ENCODE measurements at regions not wholly inside any gene's neighbourhood (a gene's known extent, or its start where the extent isn't known, plus 50 kb on each side); places are given as distances from the start of the nearest gene placed in this dataset.

DNA sequence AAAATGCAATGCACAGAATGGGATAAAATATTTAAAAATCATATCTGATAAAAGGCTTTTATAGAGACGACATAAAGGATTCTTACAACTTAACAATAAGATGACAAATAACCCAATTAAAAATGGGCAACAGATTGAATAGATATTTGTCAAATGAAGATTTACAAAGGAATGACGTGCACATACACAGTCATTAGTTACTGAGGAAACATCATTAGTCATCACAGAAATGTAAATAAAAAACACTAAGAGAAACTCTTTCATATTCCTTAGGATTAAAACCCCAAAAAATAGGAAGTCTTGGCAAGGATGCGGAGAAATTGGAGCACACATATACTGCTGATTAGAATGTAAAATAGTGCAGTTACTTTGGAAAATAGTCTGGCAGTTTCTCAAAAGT, 1886.0 kb upstream of the CDH6 start:
- Histone ChIP-seq H3K27me3 (ENCODE audit: insufficient read depth) (no peaks in the 10 kb centered on the region), H3F3A (replicated peaks; ENCODE audit: insufficient read depth) (no peaks in the 10 kb centered on the region), H3K9me3 (no peaks in the 10 kb centered on the region), H2AFZ (ENCODE audit: low read depth) (no peak overlapping the region), H3K4me2 (no peak overlapping the region), H4K20me1 (ENCODE audit: insufficient read depth) (no peaks in the 10 kb centered on the region), H3K9me2 (no peaks in the 10 kb centered on the region), H3K4me1 (ENCODE audit: control insufficient read depth in 1 of 2, insufficient read depth in 2 of 2, low read depth in 1 of 2, low read length in 1 of 2) (no peaks in the 10 kb centered on the region), H3K9ac (no peak overlapping the region), H3K79me2 (ENCODE audit: insufficient read depth) (no peaks in the 10 kb centered on the region), H3K4me3 (ENCODE audit: low read depth in 2 of 2, low read length in 1 of 2) (no peak overlapping the region), H3K27ac (ENCODE audit: low read depth in 2 of 2, low read length in 1 of 2) (no peak overlapping the region), H3K36me3 (replicated peaks in 1 of 2; ENCODE audit: control insufficient read depth in 1 of 2, insufficient read depth in 2 of 2, low read length in 1 of 2) (no peaks in the 10 kb centered on the region)
- WGBS (ENCODE audit: low lambda C conversion rate): 14% methylated on average over 3 of the region's 3 CpGs
- TF ChIP-seq FOXM1 (IDR thresholded peaks at IDR 0.05; ENCODE audit: low read depth) (no peak), JUND (IDR thresholded peaks at IDR 0.05) (no peak), MXI1 (IDR thresholded peaks at IDR 0.05; ENCODE audit: low read depth, low read length) (no peak), SMC3 (IDR thresholded peaks at IDR 0.05; ENCODE audit: low read depth, low read length) (no peak), YY1 (IDR thresholded peaks at IDR 0.05; ENCODE audit: low read depth) (no peak), FOSL2 (IDR thresholded peaks at IDR 0.05; ENCODE audit: borderline replicate concordance, low read depth) (no peak)
- TF ChIP-seq, protein P1, sequence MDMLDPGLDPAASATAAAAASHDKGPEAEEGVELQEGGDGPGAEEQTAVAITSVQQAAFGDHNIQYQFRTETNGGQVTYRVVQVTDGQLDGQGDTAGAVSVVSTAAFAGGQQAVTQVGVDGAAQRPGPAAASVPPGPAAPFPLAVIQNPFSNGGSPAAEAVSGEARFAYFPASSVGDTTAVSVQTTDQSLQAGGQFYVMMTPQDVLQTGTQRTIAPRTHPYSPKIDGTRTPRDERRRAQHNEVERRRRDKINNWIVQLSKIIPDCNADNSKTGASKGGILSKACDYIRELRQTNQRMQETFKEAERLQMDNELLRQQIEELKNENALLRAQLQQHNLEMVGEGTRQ (IDR thresholded peaks at IDR 0.05; ENCODE audit: borderline replicate concordance, low read depth, low read length): no peak
- CTCF ChIA-PET: no interaction called here
- DNase-seq: no peak
- POLR2A ChIA-PET: no interaction called here

DNA sequence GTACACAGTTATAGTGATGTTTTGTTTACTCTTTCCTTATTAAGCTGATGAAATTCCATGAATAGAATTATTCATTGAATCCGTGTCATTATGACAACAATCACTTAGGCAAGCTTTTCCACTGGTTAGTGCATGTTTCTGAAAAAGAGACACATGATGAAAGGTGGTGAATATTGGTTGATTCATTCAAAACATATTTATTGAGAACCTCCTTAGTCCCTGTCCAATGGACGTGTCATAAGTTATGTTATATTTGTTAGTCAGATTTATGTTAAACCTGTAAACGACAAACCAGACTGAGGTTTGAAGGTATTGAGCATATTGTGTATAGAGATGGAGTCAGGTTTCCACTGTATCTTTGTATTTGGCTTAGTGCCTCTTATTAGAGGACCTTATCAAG, 1888.9 kb upstream of the CDH6 start:
- H3F3A ChIP-seq (replicated peaks; ENCODE audit: insufficient read depth): no peaks in the 10 kb centered on the region
- no peak overlapping the region for H3K9ac ChIP-seq
- TF ChIP-seq TEAD4 (IDR thresholded peaks at IDR 0.05; ENCODE audit: borderline replicate concordance, insufficient read depth): no peak
- no peak for TF ChIP-seq SIN3A (IDR thresholded peaks at IDR 0.05; ENCODE audit: borderline replicate concordance, low read depth, low read length)
- TF ChIP-seq GATA2 (CRISPR knock-in tag; IDR thresholded peaks at IDR 0.05): no peak
- TF ChIP-seq EZH2phosphoT487 (IDR thresholded peaks at IDR 0.05; ENCODE audit: borderline replicate concordance, low read depth): no peak
- TF ChIP-seq FOXJ3 (CRISPR knock-in tag; IDR thresholded peaks at IDR 0.05): no peak
- TF ChIP-seq, protein P2, sequence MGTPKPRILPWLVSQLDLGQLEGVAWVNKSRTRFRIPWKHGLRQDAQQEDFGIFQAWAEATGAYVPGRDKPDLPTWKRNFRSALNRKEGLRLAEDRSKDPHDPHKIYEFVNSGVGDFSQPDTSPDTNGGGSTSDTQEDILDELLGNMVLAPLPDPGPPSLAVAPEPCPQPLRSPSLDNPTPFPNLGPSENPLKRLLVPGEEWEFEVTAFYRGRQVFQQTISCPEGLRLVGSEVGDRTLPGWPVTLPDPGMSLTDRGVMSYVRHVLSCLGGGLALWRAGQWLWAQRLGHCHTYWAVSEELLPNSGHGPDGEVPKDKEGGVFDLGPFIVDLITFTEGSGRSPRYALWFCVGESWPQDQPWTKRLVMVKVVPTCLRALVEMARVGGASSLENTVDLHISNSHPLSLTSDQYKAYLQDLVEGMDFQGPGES (IDR thresholded peaks at IDR 0.05; ENCODE audit: low read depth, low read length): no peak
- no peak for TF ChIP-seq EP300 (IDR thresholded peaks at IDR 0.05; ENCODE audit: borderline replicate concordance in 1 of 2, low read depth in 1 of 2, low read length in 1 of 2)
- TF ChIP-seq NRF1 (IDR thresholded peaks at IDR 0.05; ENCODE audit: low read depth, low read length): no peak
- POLR2A ChIA-PET: no interaction called here
- no peaks in the 10 kb centered on the region for H3K9me3 ChIP-seq
- no peaks in the 10 kb centered on the region for H3K4me1 ChIP-seq (ENCODE audit: control insufficient read depth in 1 of 2, insufficient read depth in 2 of 2, low read depth in 1 of 2, low read length in 1 of 2)
- H3K4me3 ChIP-seq (ENCODE audit: low read depth in 2 of 2, low read length in 1 of 2): no peak overlapping the region
- DNase-seq: no peak
- no peak overlapping the region for H2AFZ ChIP-seq (ENCODE audit: low read depth)
- no peak overlapping the region for H3K4me2 ChIP-seq
- WGBS (ENCODE audit: low lambda C conversion rate): 5% methylated on average over 3 of the region's 3 CpGs
- H4K20me1 ChIP-seq (ENCODE audit: insufficient read depth): no peaks in the 10 kb centered on the region
- no peak overlapping the region for H3K27ac ChIP-seq (ENCODE audit: low read depth in 2 of 2, low read length in 1 of 2)
- no peaks in the 10 kb centered on the region for H3K36me3 ChIP-seq (replicated peaks in 1 of 2; ENCODE audit: control insufficient read depth in 1 of 2, insufficient read depth in 2 of 2, low read length in 1 of 2)
- H3K27me3 ChIP-seq (ENCODE audit: insufficient read depth): no peaks in the 10 kb centered on the region
- CTCF ChIA-PET: no interaction called here
- H3K79me2 ChIP-seq (ENCODE audit: insufficient read depth): no peaks in the 10 kb centered on the region
- no peaks in the 10 kb centered on the region for H3K9me2 ChIP-seq

All from SK-N-SH (cell line).